ENCODE measurements at regions not wholly inside any gene's neighbourhood (a gene's known extent, or its start where the extent isn't known, plus 50 kb on each side); places are given as distances from the start of the nearest gene placed in this dataset.
A peak's percentile ranks its signal among the peaks of the same experiment; 100 is the strongest.

GRCh38 chr3:21017115-21017852, 733.7 kb downstream of the ZNF385D start:
- TF ChIP-seq CTCF (IDR thresholded peaks at IDR 0.05) = peak; percentile 58
- no peak for TF ChIP-seq ZNF232 (CRISPR knock-in tag; IDR thresholded peaks at IDR 0.05)
- TF ChIP-seq, protein P1, sequence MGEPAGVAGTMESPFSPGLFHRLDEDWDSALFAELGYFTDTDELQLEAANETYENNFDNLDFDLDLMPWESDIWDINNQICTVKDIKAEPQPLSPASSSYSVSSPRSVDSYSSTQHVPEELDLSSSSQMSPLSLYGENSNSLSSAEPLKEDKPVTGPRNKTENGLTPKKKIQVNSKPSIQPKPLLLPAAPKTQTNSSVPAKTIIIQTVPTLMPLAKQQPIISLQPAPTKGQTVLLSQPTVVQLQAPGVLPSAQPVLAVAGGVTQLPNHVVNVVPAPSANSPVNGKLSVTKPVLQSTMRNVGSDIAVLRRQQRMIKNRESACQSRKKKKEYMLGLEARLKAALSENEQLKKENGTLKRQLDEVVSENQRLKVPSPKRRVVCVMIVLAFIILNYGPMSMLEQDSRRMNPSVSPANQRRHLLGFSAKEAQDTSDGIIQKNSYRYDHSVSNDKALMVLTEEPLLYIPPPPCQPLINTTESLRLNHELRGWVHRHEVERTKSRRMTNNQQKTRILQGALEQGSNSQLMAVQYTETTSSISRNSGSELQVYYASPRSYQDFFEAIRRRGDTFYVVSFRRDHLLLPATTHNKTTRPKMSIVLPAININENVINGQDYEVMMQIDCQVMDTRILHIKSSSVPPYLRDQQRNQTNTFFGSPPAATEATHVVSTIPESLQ (CRISPR knock-in tag; IDR thresholded peaks at IDR 0.05) = no peak
- TF ChIP-seq ZNF317 (CRISPR knock-in tag; IDR thresholded peaks at IDR 0.05; ENCODE audit: borderline replicate concordance, low read depth) = no peak
- no peak for TF ChIP-seq CDX4 (CRISPR knock-in tag; IDR thresholded peaks at IDR 0.05; ENCODE audit: borderline replicate concordance)
- TF ChIP-seq GRHL2 (CRISPR knock-in tag; IDR thresholded peaks at IDR 0.05; ENCODE audit: insufficient replicate concordance, severe bottlenecking) = no peak
- TF ChIP-seq MXD4 (CRISPR knock-in tag; IDR thresholded peaks at IDR 0.05; ENCODE audit: borderline replicate concordance) = no peak
- no peak for TF ChIP-seq ELF4 (CRISPR knock-in tag; IDR thresholded peaks at IDR 0.05; ENCODE audit: low read depth)
